Stomach (tissue), 8 donors: ENCODE measurements at regions not wholly inside any gene's neighbourhood (a gene's known extent, or its start where the extent isn't known, plus 50 kb on each side); places are given as distances from the start of the nearest gene placed in this dataset.
A peak's percentile ranks its signal among the peaks of the same experiment; 100 is the strongest.

Source experiments
- DNase-seq, 2 donors: peaks; one replicate each; pipeline versions ENCODE4 v3.0.0 to v3.0.0-alpha.2; 2013 to 2019
- H3K27ac ChIP-seq, 5 donors: fragments of 200-600 bp in 4 of 5; sonication (generic) in 4 of 5; one replicate each; pipeline ENCODE4 v1.5.1; 2013 to 2019; ENCODE audit warnings: mild to moderate bottlenecking in 1 of 5, moderate library complexity in 1 of 5
- H3K27me3 ChIP-seq, 3 donors: fragments of 200-600 bp; sonication (generic); one replicate each; pipeline ENCODE4 v1.5.1; 2017 to 2019; ENCODE audit warnings: mixed run types in 1 of 3
- H3K36me3 ChIP-seq, 4 donors: fragments of 200-600 bp; sonication (generic); 1 replicate in 3 of 4; 2 replicates in 1 of 4; pipeline ENCODE4 v1.5.1; 2016 to 2019
- H3K4me1 ChIP-seq, 4 donors: fragments of 200-600 bp; sonication (generic); one replicate each; pipeline ENCODE4 v1.5.1; 2016 to 2019
- H3K4me3 ChIP-seq, 4 donors: fragments of 200-600 bp; sonication (generic) in 3 of 4; one replicate each; pipeline ENCODE4 v1.5.1; 2016 to 2019; ENCODE audit warnings: mild to moderate bottlenecking in 1 of 4
- H3K9me3 ChIP-seq, 4 donors: fragments of 200-600 bp; sonication (generic); one replicate each; pipeline ENCODE4 v1.5.1; 2016 to 2019
- EP300 ChIP-seq: sonication (generic); formaldehyde crosslinking; IDR thresholded peaks from one replicate; pipeline ENCODE4 v1.6.1; 2017; ENCODE audit warnings: antibody characterized with exemption
- POLR2A ChIP-seq, 4 donors: fragments of 450-650 bp; IDR thresholded peaks; one replicate each; pipeline ENCODE4 v1.6.1; 2016; ENCODE audit warnings: antibody characterized with exemption in 4 of 4, control low read depth in 2 of 4, mild to moderate bottlenecking in 1 of 4, moderate library complexity in 1 of 4
- POLR2AphosphoS5 ChIP-seq, 3 donors: sonication (generic); formaldehyde crosslinking; IDR thresholded peaks; one replicate each; pipeline ENCODE4 v1.6.1; 2016; ENCODE audit warnings: antibody characterized with exemption in 3 of 3
- WGBS, 5 donors: extraction: QIAGEN DNeasy Blood & Tissue Kit in 3 of 5; methylation state at CpG; one replicate each; pipeline versions ENCODE4 v1.1.5 to v1.1.7; 2013 to 2018; 5-methylcytosine and 5-hydroxymethylcytosine counted together
- intact Hi-C: fragments of 100-400 bp; cut with DNase I; formaldehyde crosslinking; loops from one replicate; pipeline ENCODE4 v1.15.1; 2023; ENCODE audit warnings: low total_unique reads
- TF ChIP-seq, protein P1 (sequence below), 7 experiments: fragments of 450-650 bp in 4 of 7; fragments of 200-600 bp in 3 of 7; sonication (generic) in 3 of 7; IDR thresholded peaks; one replicate each; pipeline ENCODE4 v1.5.1; 2016 to 2019; ENCODE audit warnings: antibody characterized with exemption in 7 of 7, control low read depth in 2 of 7, mild to moderate bottlenecking in 1 of 7
- donor health status: healthy with polysubstance abuse.
- donor health status: Bipolar disorder and iron deficiency.
- donor health status: healthy.

DNA sequence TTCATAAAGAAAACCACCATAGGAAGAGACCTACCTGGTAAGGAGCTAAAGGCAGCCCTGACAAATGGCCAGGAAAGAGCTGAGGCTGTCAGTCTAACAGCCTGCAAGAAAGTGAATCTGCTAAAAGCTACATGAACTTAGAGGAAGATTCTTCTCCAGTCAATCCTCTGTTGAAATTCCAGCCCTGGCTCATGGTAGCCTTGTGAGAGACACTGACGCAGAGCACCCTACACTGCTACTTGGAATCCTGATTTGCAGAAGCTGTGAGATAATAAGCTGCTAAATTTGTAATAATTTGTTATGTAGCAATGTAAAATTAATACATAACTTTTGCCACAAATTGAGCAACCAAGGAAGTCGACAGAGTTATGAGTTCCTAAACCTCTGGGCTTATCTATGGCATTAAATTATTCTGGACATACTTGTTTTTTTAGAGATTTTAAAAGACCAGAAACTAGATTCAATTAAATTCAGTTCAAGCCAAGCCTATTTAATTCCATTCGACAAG, 257.0 kb downstream of the ETNK1 start:
- no peaks in the 10 kb centered on the region for H3K4me1 ChIP-seq
- WGBS, 5 donors, result 70 to 92% (median 86%) methylated on average over 3 of the region's 3 CpGs
- no peaks in the 10 kb centered on the region for H3K9me3 ChIP-seq
- DNase-seq, result no peak
- intact Hi-C loops, result no loop called here
- H3K27ac ChIP-seq, result no peak overlapping the region
- no peak overlapping the region for H3K4me3 ChIP-seq
- TF ChIP-seq, protein P1, sequence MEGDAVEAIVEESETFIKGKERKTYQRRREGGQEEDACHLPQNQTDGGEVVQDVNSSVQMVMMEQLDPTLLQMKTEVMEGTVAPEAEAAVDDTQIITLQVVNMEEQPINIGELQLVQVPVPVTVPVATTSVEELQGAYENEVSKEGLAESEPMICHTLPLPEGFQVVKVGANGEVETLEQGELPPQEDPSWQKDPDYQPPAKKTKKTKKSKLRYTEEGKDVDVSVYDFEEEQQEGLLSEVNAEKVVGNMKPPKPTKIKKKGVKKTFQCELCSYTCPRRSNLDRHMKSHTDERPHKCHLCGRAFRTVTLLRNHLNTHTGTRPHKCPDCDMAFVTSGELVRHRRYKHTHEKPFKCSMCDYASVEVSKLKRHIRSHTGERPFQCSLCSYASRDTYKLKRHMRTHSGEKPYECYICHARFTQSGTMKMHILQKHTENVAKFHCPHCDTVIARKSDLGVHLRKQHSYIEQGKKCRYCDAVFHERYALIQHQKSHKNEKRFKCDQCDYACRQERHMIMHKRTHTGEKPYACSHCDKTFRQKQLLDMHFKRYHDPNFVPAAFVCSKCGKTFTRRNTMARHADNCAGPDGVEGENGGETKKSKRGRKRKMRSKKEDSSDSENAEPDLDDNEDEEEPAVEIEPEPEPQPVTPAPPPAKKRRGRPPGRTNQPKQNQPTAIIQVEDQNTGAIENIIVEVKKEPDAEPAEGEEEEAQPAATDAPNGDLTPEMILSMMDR (IDR thresholded peaks at IDR 0.05), result no peak
- TF ChIP-seq POLR2A (IDR thresholded peaks at IDR 0.05), result no peak
- TF ChIP-seq EP300, result no peak
- TF ChIP-seq POLR2AphosphoS5 (IDR thresholded peaks at IDR 0.05), result no peak
- H3K36me3 ChIP-seq, result no peaks in the 10 kb centered on the region
- H3K27me3 ChIP-seq, result no peaks in the 10 kb centered on the region

GRCh38 chr12:22882559-22882958, 257.6 kb downstream of the ETNK1 start:
- Histone ChIP-seq H3K9me3 (no peaks in the 10 kb centered on the region), H3K4me1 (no peaks in the 10 kb centered on the region), H3K4me3 (no peak overlapping the region), H3K27ac (no peak overlapping the region), H3K36me3 (no peaks in the 10 kb centered on the region), H3K27me3 (no peaks in the 10 kb centered on the region)
- intact Hi-C loops, result no loop called here
- TF ChIP-seq POLR2A (IDR thresholded peaks at IDR 0.05), result no peak
- TF ChIP-seq EP300, result no peak
- no peak for TF ChIP-seq POLR2AphosphoS5 (IDR thresholded peaks at IDR 0.05)
- TF ChIP-seq, protein P1 (IDR thresholded peaks at IDR 0.05), result no peak
- WGBS, 5 donors, result 72 to 84% (median 78%) methylated on average over 2 of the region's 2 CpGs
- no peak for DNase-seq

- peak in 1 of 2 donors; percentile 4 for DNase-seq
- TF ChIP-seq POLR2A (IDR thresholded peaks at IDR 0.05) (no peak), EP300 (no peak), POLR2AphosphoS5 (IDR thresholded peaks at IDR 0.05) (no peak)
- TF ChIP-seq, protein P1 (IDR thresholded peaks at IDR 0.05), result no peak
- Histone ChIP-seq H3K9me3 (no peaks in the 10 kb centered on the region), H3K4me3 (no peak overlapping the region), H3K27ac (no peak overlapping the region), H3K27me3 (no peaks in the 10 kb centered on the region), H3K36me3 (no peaks in the 10 kb centered on the region), H3K4me1 (no peaks in the 10 kb centered on the region)
- WGBS, 5 donors, result 28 to 51% (median 37%) methylated on average over 2 of the region's 2 CpGs
- intact Hi-C loops, result no loop called here
Observed at GRCh38 chr12:22893878-22894277, 268.9 kb downstream of the ETNK1 start.

DNA sequence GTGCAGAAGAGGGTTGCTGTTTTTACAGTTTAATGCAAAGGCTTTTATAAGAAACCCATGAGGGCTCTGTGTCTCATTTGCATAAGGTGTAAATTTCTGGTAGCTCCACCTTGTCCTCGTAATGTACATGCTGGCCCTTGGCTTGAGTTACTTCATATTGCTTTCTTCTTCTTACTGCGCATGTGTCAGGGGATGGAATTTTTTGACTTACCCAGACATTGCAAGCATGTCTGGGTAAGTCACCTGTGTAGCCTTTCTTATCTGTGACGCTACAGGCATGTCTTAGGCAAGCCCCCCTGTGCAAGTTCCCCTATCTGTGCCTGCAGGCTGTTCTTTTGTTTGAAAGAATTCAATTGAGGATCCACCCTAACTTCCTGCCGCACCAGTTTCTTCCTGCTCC, 274.2 kb downstream of the ETNK1 start:
- Histone ChIP-seq H3K27me3 (no peaks in the 10 kb centered on the region), H3K36me3 (no peaks in the 10 kb centered on the region), H3K9me3 (no peaks in the 10 kb centered on the region), H3K4me3 (no peak overlapping the region), H3K4me1 (no peaks in the 10 kb centered on the region), H3K27ac (no peak overlapping the region)
- DNase-seq, result no peak
- 58 to 71% (median 65%) methylated on average over 4 of the region's 4 CpGs for WGBS, 5 donors
- intact Hi-C loops, result no loop called here
- no peak for TF ChIP-seq POLR2A (IDR thresholded peaks at IDR 0.05)
- TF ChIP-seq EP300, result no peak
- TF ChIP-seq, protein P1 (IDR thresholded peaks at IDR 0.05), result no peak
- TF ChIP-seq POLR2AphosphoS5 (IDR thresholded peaks at IDR 0.05), result no peak
